Epithelial cell of proximal tubule (primary cell): ENCODE measurements at regions not wholly inside any gene's neighbourhood (a gene's known extent, or its start where the extent isn't known, plus 50 kb on each side); places are given as distances from the start of the nearest gene placed in this dataset.
"Not testable (repeated sequence)": the region's sequence is repeated elsewhere in the genome, so short reads cannot be mapped to it uniquely, and the experiment has no call there.

ENCODE experiments used
- DNase-seq: peaks from one replicate; pipeline ENCODE4 v3.0.0-alpha.2; 2011; ENCODE audit warnings: low read depth
- H3K4me3 ChIP-seq: 2 replicates; pipeline ENCODE4 v1.5.1; 2011; ENCODE audit warnings: low read depth, mild to moderate bottlenecking, low read length
- TF ChIP-seq, protein P1 (sequence below): conservative IDR thresholded peaks from 2 replicates; pipeline ENCODE4 v1.5.1; 2012; ENCODE audit warnings: low read depth, mild to moderate bottlenecking, low read length

DNA sequence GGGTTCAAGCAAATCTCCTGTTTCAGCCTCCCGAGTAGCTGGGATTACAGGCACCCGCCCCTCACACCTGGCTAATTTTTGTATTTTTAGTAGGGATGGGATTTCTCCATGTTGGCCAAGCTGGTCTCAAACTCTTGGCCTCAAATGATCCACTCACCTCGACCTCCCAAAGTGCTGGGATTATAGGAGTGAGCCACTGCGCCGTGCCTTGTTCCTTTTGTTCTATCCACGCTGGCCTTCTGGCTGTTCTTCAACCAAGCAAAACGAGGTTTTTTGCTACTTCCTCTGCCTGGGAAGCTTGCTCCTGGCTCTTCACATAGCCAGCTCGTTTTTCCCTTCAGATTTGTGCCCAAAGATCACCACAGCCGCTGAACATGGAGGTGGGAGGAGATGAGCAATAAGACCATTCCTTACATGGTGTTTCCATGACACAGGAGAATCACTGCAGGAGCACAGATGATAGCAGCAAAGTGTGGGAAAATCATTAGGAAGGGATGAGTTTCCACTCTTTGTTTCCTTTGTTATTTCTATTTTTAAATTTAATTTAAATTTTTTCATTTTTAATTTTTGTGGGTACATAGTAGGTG, 201.0 kb upstream of the ZNF217 start:
- DNase-seq, result no peak
- TF ChIP-seq, protein P1, sequence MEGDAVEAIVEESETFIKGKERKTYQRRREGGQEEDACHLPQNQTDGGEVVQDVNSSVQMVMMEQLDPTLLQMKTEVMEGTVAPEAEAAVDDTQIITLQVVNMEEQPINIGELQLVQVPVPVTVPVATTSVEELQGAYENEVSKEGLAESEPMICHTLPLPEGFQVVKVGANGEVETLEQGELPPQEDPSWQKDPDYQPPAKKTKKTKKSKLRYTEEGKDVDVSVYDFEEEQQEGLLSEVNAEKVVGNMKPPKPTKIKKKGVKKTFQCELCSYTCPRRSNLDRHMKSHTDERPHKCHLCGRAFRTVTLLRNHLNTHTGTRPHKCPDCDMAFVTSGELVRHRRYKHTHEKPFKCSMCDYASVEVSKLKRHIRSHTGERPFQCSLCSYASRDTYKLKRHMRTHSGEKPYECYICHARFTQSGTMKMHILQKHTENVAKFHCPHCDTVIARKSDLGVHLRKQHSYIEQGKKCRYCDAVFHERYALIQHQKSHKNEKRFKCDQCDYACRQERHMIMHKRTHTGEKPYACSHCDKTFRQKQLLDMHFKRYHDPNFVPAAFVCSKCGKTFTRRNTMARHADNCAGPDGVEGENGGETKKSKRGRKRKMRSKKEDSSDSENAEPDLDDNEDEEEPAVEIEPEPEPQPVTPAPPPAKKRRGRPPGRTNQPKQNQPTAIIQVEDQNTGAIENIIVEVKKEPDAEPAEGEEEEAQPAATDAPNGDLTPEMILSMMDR, result no peak
- no peak overlapping the region for H3K4me3 ChIP-seq

DNA sequence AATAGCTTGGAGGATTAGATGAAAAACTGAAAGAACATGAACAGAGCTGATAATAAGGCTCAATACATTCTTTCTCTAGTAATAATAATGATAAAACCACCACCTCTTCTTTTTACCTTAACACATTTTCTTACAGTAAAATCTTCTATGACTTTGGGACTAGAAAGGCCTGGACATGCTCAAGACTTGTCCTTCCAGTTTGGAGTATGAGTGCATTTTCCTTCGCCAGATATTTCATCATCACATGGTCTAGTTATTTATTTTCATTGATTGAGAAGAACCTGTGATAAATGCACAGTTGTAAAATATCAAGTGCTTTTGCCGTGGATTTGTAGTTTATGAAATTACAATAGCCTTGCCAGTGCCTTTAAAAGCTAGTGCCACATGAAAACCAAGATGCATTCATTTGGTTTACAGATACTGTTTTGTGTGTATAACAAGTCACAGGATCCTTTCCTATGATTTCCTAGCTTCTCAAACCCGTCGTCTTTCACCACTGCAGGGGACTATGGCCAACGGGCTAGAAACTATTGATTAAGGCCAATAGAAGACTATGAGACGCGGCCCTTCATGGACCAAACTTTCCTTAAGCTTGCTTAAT, 200.2 kb upstream of the ZNF217 start:
- H3K4me3 ChIP-seq, result no peak overlapping the region
- TF ChIP-seq, protein P1, result no peak
- DNase-seq, result no peak

DNA sequence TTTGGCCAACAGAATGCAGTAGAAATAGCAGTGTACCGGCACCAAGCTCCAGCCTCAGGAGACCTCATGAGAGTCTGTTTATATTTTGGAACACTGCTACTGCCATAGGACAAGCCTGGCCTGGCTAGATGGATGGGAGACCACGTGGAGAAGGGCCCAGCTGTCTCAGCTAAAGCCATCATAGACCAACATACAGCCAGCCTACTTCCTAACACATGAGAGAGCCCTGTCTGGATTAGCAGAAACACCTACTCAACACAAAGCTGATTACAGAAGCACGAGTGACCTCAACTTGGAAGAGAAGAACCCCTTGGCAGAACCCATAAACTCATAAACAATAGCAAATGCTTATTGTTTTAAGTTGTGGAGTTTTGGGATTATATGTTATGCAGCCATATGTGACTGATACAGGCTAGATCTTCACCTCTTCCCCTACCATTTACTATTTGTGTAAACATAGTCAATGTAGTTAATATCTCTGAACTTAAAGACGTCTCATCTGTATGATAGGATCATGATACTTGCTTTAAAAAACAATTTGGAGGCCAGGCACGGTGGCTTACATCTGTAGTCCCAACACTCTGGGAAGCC, 199.4 kb upstream of the ZNF217 start:
- no peak overlapping the region for H3K4me3 ChIP-seq
- no peak for DNase-seq
- TF ChIP-seq, protein P1, result no peak

DNA sequence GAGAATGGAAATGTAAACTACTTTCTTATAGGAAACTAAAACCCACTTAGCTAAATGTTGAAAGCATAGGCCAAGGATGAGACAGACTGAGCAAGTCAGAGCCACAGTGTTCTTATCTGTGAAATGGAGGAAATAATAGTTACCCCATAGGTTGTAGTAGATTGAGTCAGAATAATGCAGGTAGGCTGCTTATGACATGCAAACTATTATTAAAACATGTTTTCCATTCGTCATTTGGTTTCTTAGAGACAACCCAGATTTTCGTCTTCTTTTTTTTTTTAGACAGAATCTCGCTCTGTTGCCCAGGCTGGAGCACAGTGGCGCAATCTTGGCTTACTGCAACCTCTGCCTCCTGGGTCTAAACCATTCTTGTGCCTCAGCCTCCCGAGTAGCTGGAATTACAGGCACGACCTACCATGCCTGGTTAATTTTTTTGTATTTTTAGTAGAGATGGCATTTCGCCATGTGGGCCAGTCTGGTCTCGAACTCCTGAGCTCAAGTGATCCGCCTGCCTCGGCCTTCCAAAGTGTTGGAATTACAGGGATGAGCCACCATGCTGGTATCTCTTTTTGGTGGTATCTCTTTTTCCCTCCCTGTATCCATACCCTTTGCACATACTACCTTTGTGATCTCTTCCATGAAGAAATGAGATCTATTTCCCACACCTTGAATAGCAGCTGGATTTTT, 196.5 kb upstream of the ZNF217 start:
- H3K4me3 ChIP-seq, result no peak overlapping the region
- TF ChIP-seq, protein P1, result no peak

DNA sequence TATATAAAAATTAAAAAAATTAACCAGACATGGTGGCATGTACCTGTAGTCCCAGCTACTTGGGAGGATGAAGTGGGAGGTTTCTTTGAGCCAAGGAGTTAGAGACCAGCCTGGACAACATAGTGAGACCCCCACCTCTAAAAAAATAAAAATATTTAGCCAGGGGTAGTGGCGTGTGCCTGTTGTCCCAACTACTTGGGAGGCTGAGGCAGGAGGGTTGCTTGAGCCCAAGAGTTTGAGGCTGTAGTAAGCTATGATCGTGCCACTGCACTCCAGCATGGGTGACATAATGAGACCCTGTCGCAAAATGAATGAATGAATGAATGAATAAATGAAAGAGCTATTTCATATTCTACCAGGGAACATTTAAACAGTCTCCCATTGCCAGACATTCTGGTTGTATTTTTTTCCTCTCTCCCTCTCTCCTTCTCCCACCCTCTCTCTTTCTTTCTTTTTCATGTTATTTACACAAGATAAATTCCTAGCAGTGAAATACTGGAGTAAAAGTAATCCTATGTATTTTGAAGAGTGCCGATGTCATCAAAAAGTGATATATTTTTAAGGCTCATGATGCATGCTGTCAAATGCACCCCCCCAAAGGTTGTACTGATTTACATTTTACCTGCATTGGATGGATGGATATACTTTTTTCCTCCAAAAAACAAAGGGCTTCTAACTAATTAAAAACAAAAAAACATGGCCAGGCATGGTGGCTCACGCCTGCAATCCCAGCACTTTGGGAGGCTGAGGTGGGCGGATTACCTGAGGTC, 194.8 kb upstream of the ZNF217 start:
- H3K4me3 ChIP-seq, result no peak overlapping the region
- TF ChIP-seq, protein P1, result no peak
- DNase-seq, result no peak

More for the DNA sequence above, 196.5 kb upstream of the ZNF217 start:
- DNase-seq, result no peak

DNA sequence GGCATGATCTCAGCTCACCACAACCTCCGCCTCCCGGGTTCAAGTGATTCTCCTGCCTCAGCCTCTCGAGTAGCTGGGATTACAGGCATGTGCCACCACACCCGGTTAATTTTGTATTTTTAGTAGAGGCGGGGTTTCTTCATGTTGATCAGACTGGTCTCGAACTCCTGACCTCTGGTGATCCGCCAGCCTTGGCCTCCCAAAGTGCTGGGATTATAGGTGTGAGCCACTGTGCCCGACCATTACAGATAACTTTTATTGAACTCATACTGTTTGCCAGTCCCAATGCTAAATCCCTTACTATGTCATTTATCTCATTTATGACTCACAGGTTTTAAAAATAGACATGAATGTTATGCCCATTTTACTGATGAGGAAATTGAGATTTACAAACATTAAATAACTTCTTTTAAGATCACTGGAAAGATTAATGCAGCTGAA, 193.9 kb upstream of the ZNF217 start:
- not testable (repeated sequence) for DNase-seq, H3K4me3 ChIP-seq
